A549 (cell line): ENCODE measurements at regions not wholly inside any gene's neighbourhood (a gene's known extent, or its start where the extent isn't known, plus 50 kb on each side); places are given as distances from the start of the nearest gene placed in this dataset.

Source experiments
- ATAC-seq, 2 experiments: fragments of 200-7000 bp in 1 of 2; fragments of >200 bp in 1 of 2; cut with Nextera tagmentation in 1 of 2; cut with Tn5 transposase in 1 of 2; 3 replicates each; pipeline versions ENCODE4 v1.8.0 to v1.9.1; 2018 to 2020; ENCODE audit warnings: mild to moderate bottlenecking in 1 of 2, moderate library complexity in 1 of 2
- CTCF ChIA-PET: fragments of 300-600 bp; sonication (Branson Sonifier 250); formaldehyde crosslinking; extraction: SDS; loops from one replicate; lab custom pipeline; 2021; ENCODE audit warnings: antibody characterized with exemption, inconsistent platforms; lab: Yijun Ruan, JAX
- POLR2A ChIA-PET: fragments of 350-600 bp; formaldehyde crosslinking; extraction: SDS; loops from one replicate; lab custom pipeline; 2021; ENCODE audit warnings: antibody characterized with exemption, inconsistent platforms; lab: Yijun Ruan, JAX
- DNase-seq, 2 experiments: peaks; one replicate each; pipeline versions ENCODE4 v3.0.0 to v3.0.0-alpha.2; 2011 to 2016; ENCODE audit warnings: low read depth in 1 of 2, low spot score in 1 of 2
- FAIRE-seq: peaks from 2 replicates; lab custom pipeline; 2011; peaks lifted over from hg19 to GRCh38; lab: Jason Lieb, UNC
- H3K27ac ChIP-seq, 2 experiments: fragments of >200 bp; sonication (Bioruptor Twin); formaldehyde crosslinking; 3 replicates each; pipeline ENCODE4 v1.5.1; 2016 to 2017
- H3K4me1 ChIP-seq: fragments of >200 bp; sonication (Bioruptor Twin); formaldehyde crosslinking; 3 replicates; pipeline ENCODE4 v1.6.1; 2016
- H3K4me2 ChIP-seq: fragments of >200 bp; sonication (Bioruptor Twin); formaldehyde crosslinking; 3 replicates; pipeline ENCODE4 v1.6.1; 2016
- H3K4me3 ChIP-seq: fragments of >200 bp; sonication (Bioruptor Twin); formaldehyde crosslinking; 3 replicates; pipeline ENCODE4 v1.5.1; 2016
- H3K9me3 ChIP-seq: fragments of >200 bp; sonication (Bioruptor Twin); formaldehyde crosslinking; 3 replicates; pipeline ENCODE4 v1.6.1; 2016
- BHLHE40 ChIP-seq: IDR thresholded peaks from 2 replicates; pipeline ENCODE4 v1.6.1; 2012; ENCODE audit warnings: low read depth, low read length, inconsistent platforms
- CBX2 ChIP-seq: fragments of 200-600 bp; sonication (generic); IDR thresholded peaks from 2 replicates; pipeline ENCODE4 v1.6.1; 2016; ENCODE audit warnings: low read depth, mild to moderate bottlenecking, borderline replicate concordance
- CBX8 ChIP-seq: fragments of 200-600 bp; sonication (generic); IDR thresholded peaks from 2 replicates; pipeline ENCODE4 v1.6.1; 2016
- CEBPB ChIP-seq, 2 experiments: fragments of >200 bp in 1 of 2; sonication (Bioruptor Twin) in 1 of 2; formaldehyde crosslinking in 1 of 2; IDR thresholded peaks; 2 replicates each; pipeline ENCODE4 v1.6.1; 2012 to 2016
- CHD4 ChIP-seq: fragments of 200-600 bp; sonication (generic); IDR thresholded peaks from 2 replicates; pipeline ENCODE4 v1.6.1; 2016; ENCODE audit warnings: antibody characterized with exemption, mild to moderate bottlenecking, borderline replicate concordance
- EHF ChIP-seq: fragments of 250-450 bp; sonication (Bioruptor Pico); IDR thresholded peaks from 2 replicates; pipeline ENCODE4 v1.5.0; 2020; ENCODE audit warnings: mild to moderate bottlenecking
- EHMT2 ChIP-seq: fragments of 200-600 bp; sonication (generic); IDR thresholded peaks from 2 replicates; pipeline ENCODE4 v1.6.1; 2016; ENCODE audit warnings: antibody characterized with exemption, low read depth, mild to moderate bottlenecking, moderate library complexity
- FOSL2 ChIP-seq, 2 experiments: fragments of 450-650 bp in 1 of 2; fragments of >200 bp in 1 of 2; sonication (Bioruptor Twin) in 1 of 2; formaldehyde crosslinking; IDR thresholded peaks; 2 replicates each; pipeline versions ENCODE4 v1.5.0 to v1.6.1; 2016 to 2020; ENCODE audit warnings: mild to moderate bottlenecking in 1 of 2, moderate library complexity in 1 of 2
- FOXS1 ChIP-seq: fragments of 250-450 bp; sonication (Bioruptor Pico); IDR thresholded peaks from 2 replicates; pipeline ENCODE4 v1.5.0; 2020; ENCODE audit warnings: mild to moderate bottlenecking, moderate library complexity
- GATA3 ChIP-seq: IDR thresholded peaks from 2 replicates; pipeline ENCODE4 v1.6.1; 2012; ENCODE audit warnings: borderline replicate concordance
- HOXA7 ChIP-seq: fragments of 250-450 bp; sonication (Bioruptor Pico); IDR thresholded peaks from 2 replicates; pipeline ENCODE4 v1.5.0; 2020; ENCODE audit warnings: mild to moderate bottlenecking, moderate library complexity
- HOXB13 ChIP-seq: fragments of 250-450 bp; sonication (Bioruptor Pico); IDR thresholded peaks from 2 replicates; pipeline ENCODE4 v1.5.0; 2020; ENCODE audit warnings: low read depth, mild to moderate bottlenecking, moderate library complexity
- JUN ChIP-seq, 2 experiments: fragments of >200 bp; sonication (Bioruptor Twin); formaldehyde crosslinking; IDR thresholded peaks; 2 replicates in 1 of 2; 3 replicates in 1 of 2; pipeline ENCODE4 v1.6.1; 2016 to 2017
- MAFK ChIP-seq: fragments of 450-650 bp; IDR thresholded peaks from 2 replicates; pipeline ENCODE4 v1.6.1; 2014; ENCODE audit not compliant: partially characterized antibody
- MAZ ChIP-seq: fragments of 150-350 bp; IDR thresholded peaks from 2 replicates; pipeline ENCODE4 v1.6.1; 2014; ENCODE audit warnings: antibody characterized with exemption, low read depth, low read length, borderline replicate concordance
- NFE2L2 ChIP-seq: fragments of 150-350 bp; conservative IDR thresholded peaks from 2 replicates; pipeline ENCODE4 v1.6.1; 2014; ENCODE audit warnings: low read length
- POLR2A ChIP-seq: IDR thresholded peaks from 2 replicates; pipeline ENCODE4 v1.6.1; 2012; ENCODE audit warnings: mild to moderate bottlenecking, low read length
- RNF2 ChIP-seq: fragments of 200-600 bp; sonication (generic); IDR thresholded peaks from 2 replicates; pipeline ENCODE4 v1.6.1; 2016; ENCODE audit warnings: low read depth, mild to moderate bottlenecking, antibody characterized with exemption, moderate library complexity, borderline replicate concordance
- ZC3H11A ChIP-seq: fragments of 450-650 bp; IDR thresholded peaks from 2 replicates; pipeline ENCODE4 v1.6.1; 2014; ENCODE audit warnings: antibody characterized with exemption, mild to moderate bottlenecking
- ZFP36 ChIP-seq: fragments of 450-650 bp; IDR thresholded peaks from 2 replicates; pipeline ENCODE4 v1.6.1; 2014; ENCODE audit warnings: borderline replicate concordance; ENCODE audit not compliant: partially characterized antibody
- WGBS: methylation state at CpG from one replicate; pipeline ENCODE4 v1.1.6; 2017; ENCODE audit errors: missing lambda C conversion rate; 5-methylcytosine and 5-hydroxymethylcytosine counted together
- TF ChIP-seq, protein P1 (sequence below): IDR thresholded peaks from 2 replicates; pipeline ENCODE4 v1.6.1; 2012; ENCODE audit warnings: low read depth, borderline replicate concordance
- TF ChIP-seq, protein P2 (sequence below): fragments of >200 bp; sonication (Bioruptor Twin); formaldehyde crosslinking; IDR thresholded peaks from 3 replicates; pipeline ENCODE4 v1.5.1; 2016

DNA sequence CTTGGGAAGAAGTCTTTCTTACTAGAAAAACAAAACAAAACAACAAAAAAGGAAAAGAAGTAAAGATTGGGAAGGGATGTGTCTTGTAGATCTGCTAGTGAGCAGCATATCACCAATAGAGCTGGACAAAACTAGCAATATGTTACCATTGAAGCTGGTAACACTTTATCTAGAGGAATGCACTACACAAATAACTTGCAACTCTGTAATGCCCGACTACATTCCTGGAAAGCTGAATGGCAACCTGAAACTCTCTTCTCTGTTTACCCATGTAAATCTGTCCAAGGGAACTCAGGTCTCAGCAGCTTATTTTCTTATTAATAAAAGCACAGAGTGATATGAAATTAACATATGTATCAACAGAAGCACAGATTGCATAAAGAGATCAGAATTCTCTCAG is 624.4 kb downstream of the KCNH5 start:
- FAIRE-seq (no peak), ATAC-seq (no peak), DNase-seq (no peak)
- H3K4me1 ChIP-seq, result no peaks in the 10 kb centered on the region
- TF ChIP-seq, protein P1, sequence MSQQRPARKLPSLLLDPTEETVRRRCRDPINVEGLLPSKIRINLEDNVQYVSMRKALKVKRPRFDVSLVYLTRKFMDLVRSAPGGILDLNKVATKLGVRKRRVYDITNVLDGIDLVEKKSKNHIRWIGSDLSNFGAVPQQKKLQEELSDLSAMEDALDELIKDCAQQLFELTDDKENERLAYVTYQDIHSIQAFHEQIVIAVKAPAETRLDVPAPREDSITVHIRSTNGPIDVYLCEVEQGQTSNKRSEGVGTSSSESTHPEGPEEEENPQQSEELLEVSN, result no peak
- no peak for TF ChIP-seq HOXA7
- H3K4me3 ChIP-seq, result no peak overlapping the region
- WGBS, result 0% methylated on average over 1 of the region's 1 CpG
- CTCF ChIA-PET, result no interaction called here
- H3K4me2 ChIP-seq, result no peak overlapping the region
- no peaks in the 10 kb centered on the region for H3K9me3 ChIP-seq
- POLR2A ChIA-PET, result no interaction called here
- no peak overlapping the region for H3K27ac ChIP-seq

DNA sequence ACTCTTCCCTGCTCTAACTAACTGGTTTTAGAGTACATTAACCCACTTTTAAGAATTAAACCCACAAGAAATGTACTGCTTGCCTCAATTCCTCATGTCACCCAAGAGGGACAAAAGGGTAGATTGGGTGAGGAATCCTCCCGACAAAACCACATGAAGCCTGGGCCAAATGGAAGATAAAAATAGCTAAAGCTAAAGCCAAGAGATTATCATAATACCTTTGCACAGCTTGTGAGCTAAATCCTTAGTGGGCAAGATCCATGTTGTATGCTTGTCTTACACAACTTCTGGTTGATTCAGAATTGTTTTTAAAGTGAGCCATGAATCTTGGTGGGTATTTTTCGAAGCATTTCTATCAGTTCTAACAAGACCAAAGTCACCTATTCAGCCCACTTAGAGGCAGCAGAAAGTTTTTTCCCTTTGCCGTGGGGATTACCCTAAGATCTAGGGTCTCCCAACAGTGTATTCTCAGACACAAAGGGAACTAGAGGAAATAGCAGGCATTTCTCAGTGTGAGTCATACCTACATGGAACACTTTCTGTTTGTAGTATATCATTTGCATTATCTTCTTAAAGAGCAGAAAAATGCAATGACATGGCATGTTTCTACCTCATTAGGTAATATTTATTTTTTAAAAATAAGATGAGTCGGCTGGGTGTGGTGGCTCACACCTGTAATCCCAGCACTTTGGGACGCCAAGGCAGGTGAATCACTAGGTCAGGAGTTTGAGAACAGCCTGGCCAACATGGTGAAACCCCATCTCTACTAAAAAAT is 616.6 kb downstream of the KCNH5 start:
- no peak for ATAC-seq
- Histone ChIP-seq H3K27ac (no peak overlapping the region), H3K9me3 (peaks cover 8% of the 10 kb centered on the region), H3K4me1 (no peaks in the 10 kb centered on the region), H3K4me3 (no peak overlapping the region), H3K4me2 (no peak overlapping the region)
- WGBS, result 9% methylated on average over 5 of the region's 5 CpGs
- ChIA-PET POLR2A (no interaction called here), CTCF (interaction anchor here (0.9 kb wide), 1 partner anchor 13 kb away, joined by 3 read pairs; no protein-coding TSS in a partner anchor)
- no peak for DNase-seq
- TF ChIP-seq MAZ (no peak), ZC3H11A (no peak), ZFP36 (no peak), RNF2 (no peak), FOXS1 (CRISPR knock-in tag) (no peak)
- FAIRE-seq, result no peak

DNA sequence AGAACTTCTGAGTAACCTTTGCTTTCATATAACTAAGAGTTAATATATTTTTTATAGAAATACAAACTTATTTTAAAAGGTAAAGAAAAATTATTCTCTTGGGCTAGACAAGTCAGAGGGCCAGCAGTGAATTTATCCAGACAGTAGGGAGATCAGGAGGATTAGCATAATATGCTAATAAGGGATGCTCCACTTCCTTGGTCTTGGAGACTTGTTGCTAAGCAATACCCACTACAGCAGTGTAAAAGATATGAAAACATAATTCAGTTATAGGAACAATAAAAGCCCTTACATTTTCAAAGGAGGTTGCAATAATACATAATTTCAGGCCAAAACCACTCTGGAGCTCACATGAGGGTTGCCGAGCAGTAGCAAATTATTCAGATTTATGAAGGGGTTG is 615.6 kb downstream of the KCNH5 start:
- no peak overlapping the region for H3K4me3 ChIP-seq
- peaks cover 10% of the 10 kb centered on the region for H3K9me3 ChIP-seq
- WGBS, result 90% methylated on average over 1 of the region's 1 CpG
- no peak for ATAC-seq
- no peak overlapping the region for H3K4me2 ChIP-seq
- DNase-seq, result no peak
- TF ChIP-seq CBX8, result no peak
- no peak for TF ChIP-seq POLR2A
- TF ChIP-seq, protein P2, sequence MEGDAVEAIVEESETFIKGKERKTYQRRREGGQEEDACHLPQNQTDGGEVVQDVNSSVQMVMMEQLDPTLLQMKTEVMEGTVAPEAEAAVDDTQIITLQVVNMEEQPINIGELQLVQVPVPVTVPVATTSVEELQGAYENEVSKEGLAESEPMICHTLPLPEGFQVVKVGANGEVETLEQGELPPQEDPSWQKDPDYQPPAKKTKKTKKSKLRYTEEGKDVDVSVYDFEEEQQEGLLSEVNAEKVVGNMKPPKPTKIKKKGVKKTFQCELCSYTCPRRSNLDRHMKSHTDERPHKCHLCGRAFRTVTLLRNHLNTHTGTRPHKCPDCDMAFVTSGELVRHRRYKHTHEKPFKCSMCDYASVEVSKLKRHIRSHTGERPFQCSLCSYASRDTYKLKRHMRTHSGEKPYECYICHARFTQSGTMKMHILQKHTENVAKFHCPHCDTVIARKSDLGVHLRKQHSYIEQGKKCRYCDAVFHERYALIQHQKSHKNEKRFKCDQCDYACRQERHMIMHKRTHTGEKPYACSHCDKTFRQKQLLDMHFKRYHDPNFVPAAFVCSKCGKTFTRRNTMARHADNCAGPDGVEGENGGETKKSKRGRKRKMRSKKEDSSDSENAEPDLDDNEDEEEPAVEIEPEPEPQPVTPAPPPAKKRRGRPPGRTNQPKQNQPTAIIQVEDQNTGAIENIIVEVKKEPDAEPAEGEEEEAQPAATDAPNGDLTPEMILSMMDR, result no peak
- no peak for TF ChIP-seq HOXB13
- TF ChIP-seq JUN (IDR thresholded peaks at IDR 0.05), result no peak
- TF ChIP-seq EHMT2, result no peak
- no peak for TF ChIP-seq BHLHE40
- no peak for TF ChIP-seq NFE2L2
- TF ChIP-seq MAFK, result no peak
- TF ChIP-seq, protein P1, result no peak
- no peak for TF ChIP-seq FOSL2 (IDR thresholded peaks at IDR 0.05)
- no peak for TF ChIP-seq FOSL2 (CRISPR knock-in tag; IDR thresholded peaks at IDR 0.05)
- no peak for TF ChIP-seq CBX2
- no peak for TF ChIP-seq CHD4
- no peak for TF ChIP-seq GATA3
- no peak for TF ChIP-seq EHF (CRISPR knock-in tag)
- TF ChIP-seq RNF2, result no peak
- TF ChIP-seq CEBPB (IDR thresholded peaks at IDR 0.05), result no peak
- H3K4me1 ChIP-seq, result no peaks in the 10 kb centered on the region
- H3K27ac ChIP-seq, result no peak overlapping the region
- CTCF ChIA-PET, result no interaction called here
- FAIRE-seq, result no peak
- POLR2A ChIA-PET, result no interaction called here
